Brain microvascular endothelial cell (primary cell): ENCODE measurements at regions not wholly inside any gene's neighbourhood (a gene's known extent, or its start where the extent isn't known, plus 50 kb on each side); places are given as distances from the start of the nearest gene placed in this dataset.
"Not testable (repeated sequence)": the region's sequence is repeated elsewhere in the genome, so short reads cannot be mapped to it uniquely, and the experiment has no call there.

ENCODE experiments used
- DNase-seq: peaks from one replicate; pipeline ENCODE4 v3.0.0-alpha.2; 2020
- H3K27ac ChIP-seq: fragments of 250-450 bp; sonication (Bioruptor Pico); 2 replicates; pipeline ENCODE4 v1.5.1; 2020; ENCODE audit warnings: mild to moderate bottlenecking, moderate library complexity
- H3K27me3 ChIP-seq: fragments of 250-450 bp; sonication (Bioruptor Pico); replicated peaks from 2 replicates; pipeline ENCODE4 v1.5.1; 2020; ENCODE audit warnings: mild to moderate bottlenecking
- H3K36me3 ChIP-seq: fragments of 250-450 bp; sonication (Bioruptor Pico); replicated peaks from 2 replicates; pipeline ENCODE4 v1.5.1; 2020; ENCODE audit warnings: mild to moderate bottlenecking
- H3K4me3 ChIP-seq: 2 replicates; pipeline ENCODE4 v1.5.1; 2011; ENCODE audit warnings: low read depth, mild to moderate bottlenecking, control low read depth, low read length, moderate library complexity
- CTCF ChIP-seq: IDR thresholded peaks from 2 replicates; pipeline ENCODE4 v1.5.1; 2011; ENCODE audit warnings: low read depth, mild to moderate bottlenecking, moderate library complexity, low read length, control low read depth, inconsistent platforms; ENCODE audit errors: missing control alignments
- in situ Hi-C: cut with HindIII; loops from 2 replicates; pipeline ENCODE4 v1.10.0; 2017; ENCODE audit warnings: low sequenced_read_pairs, low pct_ligation_motif_present

- in situ Hi-C loops = no loop called here
- H3K27ac ChIP-seq = no peak overlapping the region
- no peaks in the 10 kb centered on the region for H3K36me3 ChIP-seq
- no peak for DNase-seq
- H3K4me3 ChIP-seq = no peak overlapping the region
- TF ChIP-seq CTCF = no peak
- H3K27me3 ChIP-seq = no peaks in the 10 kb centered on the region
Observed at GRCh38 chr20:17867131-17867925, 101.3 kb downstream of the SNX5 start.

GRCh38 chr20:17866234-17867001 lies 102.2 kb downstream of the SNX5 start:
- Histone ChIP-seq H3K4me3 (no peak overlapping the region), H3K27me3 (no peaks in the 10 kb centered on the region), H3K36me3 (no peaks in the 10 kb centered on the region), H3K27ac (no peak overlapping the region)
- TF ChIP-seq CTCF = no peak
- in situ Hi-C loops = no loop called here
- DNase-seq = no peak

GRCh38 chr20:17863577-17864292 lies 104.9 kb downstream of the SNX5 start:
- in situ Hi-C loops = no loop called here
- no peak for DNase-seq

DNA sequence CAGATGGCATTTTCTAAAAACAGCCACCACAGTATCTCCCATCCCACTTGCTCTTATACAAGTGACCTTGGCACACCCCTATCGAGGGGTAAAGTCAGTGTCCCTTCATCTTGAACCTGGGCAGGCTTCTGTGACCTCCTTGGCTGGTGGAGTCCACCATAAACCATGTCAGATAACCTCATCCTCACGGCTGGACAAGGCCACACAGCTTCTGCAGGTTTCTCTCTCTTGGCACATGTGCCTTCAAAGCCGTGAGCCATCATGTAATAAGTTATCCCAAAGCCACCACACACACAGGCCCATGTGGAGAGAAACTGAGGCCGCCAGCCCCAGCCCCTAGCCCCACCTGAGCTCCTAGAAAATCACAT lies 105.4 kb downstream of the SNX5 start:
- in situ Hi-C loops = no loop called here
- no peaks in the 10 kb centered on the region for H3K36me3 ChIP-seq
- DNase-seq = no peak
- H3K27me3 ChIP-seq = no peaks in the 10 kb centered on the region
- H3K27ac ChIP-seq = no peak overlapping the region
- TF ChIP-seq CTCF = no peak
- H3K4me3 ChIP-seq = no peak overlapping the region

More at GRCh38 chr20:17863577-17864292, 104.9 kb downstream of the SNX5 start:
- TF ChIP-seq CTCF = no peak
- Histone ChIP-seq H3K36me3 (no peaks in the 10 kb centered on the region), H3K27ac (no peak overlapping the region), H3K27me3 (no peaks in the 10 kb centered on the region), H3K4me3 (no peak overlapping the region)

- no peaks in the 10 kb centered on the region for H3K36me3 ChIP-seq
- H3K4me3 ChIP-seq = no peak overlapping the region
- no peak for DNase-seq
- no peak overlapping the region for H3K27ac ChIP-seq
- H3K27me3 ChIP-seq = no peaks in the 10 kb centered on the region
- in situ Hi-C loops = no loop called here
- no peak for TF ChIP-seq CTCF
Observed at GRCh38 chr20:17862171-17862570, 106.4 kb downstream of the SNX5 start.

DNA sequence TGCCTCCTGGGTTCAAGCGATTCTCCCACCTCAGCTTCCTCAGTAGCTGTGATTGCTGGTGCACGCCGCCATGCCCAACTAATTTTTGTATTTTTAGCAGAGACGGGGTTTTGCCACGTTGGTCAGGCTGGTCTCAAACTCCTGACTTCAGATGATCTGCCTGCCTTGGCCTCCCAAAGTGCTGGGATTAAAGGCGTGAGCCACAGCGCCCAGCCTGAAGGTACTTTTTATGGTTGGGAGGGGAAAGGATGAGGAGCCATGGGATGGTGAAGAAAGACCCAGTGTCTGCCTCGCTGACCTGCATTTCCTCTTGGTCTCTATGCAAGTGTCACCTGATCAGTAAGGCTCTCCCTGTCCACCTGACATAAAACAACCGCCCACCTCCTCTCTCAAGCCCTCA lies 107.0 kb downstream of the SNX5 start:
- H3K36me3 ChIP-seq, H3K27ac ChIP-seq, DNase-seq, H3K27me3 ChIP-seq, H3K4me3 ChIP-seq, in situ Hi-C loops: not testable (repeated sequence)
